ENCODE measurements at regions not wholly inside any gene's neighbourhood (a gene's known extent, or its start where the extent isn't known, plus 50 kb on each side); places are given as distances from the start of the nearest gene placed in this dataset.
"Not testable (repeated sequence)": the region's sequence is repeated elsewhere in the genome, so short reads cannot be mapped to it uniquely, and the experiment has no call there.

DNA sequence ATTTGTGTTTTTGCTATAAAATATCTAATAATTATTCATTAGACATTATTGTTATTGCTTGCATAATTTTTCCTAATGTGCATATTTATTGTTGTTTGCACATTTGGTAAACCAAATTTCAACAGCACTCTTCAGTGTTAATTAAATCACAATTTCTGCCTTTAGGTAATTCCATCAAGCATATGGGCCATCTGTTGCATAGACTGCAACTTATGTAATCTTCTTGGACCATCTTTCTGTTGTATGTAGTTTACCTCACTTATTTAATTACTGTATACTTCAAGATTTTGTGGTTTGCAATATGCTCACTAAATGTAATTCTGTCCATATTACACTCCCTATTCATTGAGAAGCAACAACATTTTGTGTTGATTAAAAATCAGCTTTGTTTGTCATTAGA, 1360.1 kb downstream of the REEP3 start:
- Mint-ChIP-seq H3K27me3 (ENCODE audit: insufficient read depth, unreplicated experiment) (no peaks in the 10 kb centered on the region), H3K36me3 (ENCODE audit: insufficient read depth, unreplicated experiment) (no peaks in the 10 kb centered on the region), H3K27ac (ENCODE audit: unreplicated experiment) (no peak overlapping the region), H3K4me3 (ENCODE audit: unreplicated experiment) (no peak overlapping the region), H3K9me3 (ENCODE audit: unreplicated experiment) (peaks cover 7% of the 10 kb centered on the region), H3K4me1 (ENCODE audit: low read depth, unreplicated experiment) (no peaks in the 10 kb centered on the region)
- ChIA-PET POLR2A (no interaction called here), CTCF (no interaction called here)
- Histone ChIP-seq H3K27me3 (replicated peaks; ENCODE audit: control insufficient read depth, insufficient read depth, low read length) (no peaks in the 10 kb centered on the region), H3K36me3 (ENCODE audit: control insufficient read depth, insufficient read depth, low read length) (no peaks in the 10 kb centered on the region), H3K4me3 (ENCODE audit: low read depth, low read length) (no peak overlapping the region), H3K4me1 (no peaks in the 10 kb centered on the region), H3K9me3 (no peaks in the 10 kb centered on the region)
- BruUV-seq (replicated peaks), result no TSS peak
- no peak for DNase-seq
- TF ChIP-seq, protein P1, sequence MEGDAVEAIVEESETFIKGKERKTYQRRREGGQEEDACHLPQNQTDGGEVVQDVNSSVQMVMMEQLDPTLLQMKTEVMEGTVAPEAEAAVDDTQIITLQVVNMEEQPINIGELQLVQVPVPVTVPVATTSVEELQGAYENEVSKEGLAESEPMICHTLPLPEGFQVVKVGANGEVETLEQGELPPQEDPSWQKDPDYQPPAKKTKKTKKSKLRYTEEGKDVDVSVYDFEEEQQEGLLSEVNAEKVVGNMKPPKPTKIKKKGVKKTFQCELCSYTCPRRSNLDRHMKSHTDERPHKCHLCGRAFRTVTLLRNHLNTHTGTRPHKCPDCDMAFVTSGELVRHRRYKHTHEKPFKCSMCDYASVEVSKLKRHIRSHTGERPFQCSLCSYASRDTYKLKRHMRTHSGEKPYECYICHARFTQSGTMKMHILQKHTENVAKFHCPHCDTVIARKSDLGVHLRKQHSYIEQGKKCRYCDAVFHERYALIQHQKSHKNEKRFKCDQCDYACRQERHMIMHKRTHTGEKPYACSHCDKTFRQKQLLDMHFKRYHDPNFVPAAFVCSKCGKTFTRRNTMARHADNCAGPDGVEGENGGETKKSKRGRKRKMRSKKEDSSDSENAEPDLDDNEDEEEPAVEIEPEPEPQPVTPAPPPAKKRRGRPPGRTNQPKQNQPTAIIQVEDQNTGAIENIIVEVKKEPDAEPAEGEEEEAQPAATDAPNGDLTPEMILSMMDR (IDR thresholded peaks at IDR 0.05; ENCODE audit: insufficient read depth in 1 of 2, low read depth in 1 of 2, low read length in 1 of 2, severe bottlenecking in 1 of 2, unreplicated experiment in 1 of 2), result no peak
- intact Hi-C loops (cut with micrococcal nuclease; ENCODE audit: unreplicated experiment), result no loop called here

DNA sequence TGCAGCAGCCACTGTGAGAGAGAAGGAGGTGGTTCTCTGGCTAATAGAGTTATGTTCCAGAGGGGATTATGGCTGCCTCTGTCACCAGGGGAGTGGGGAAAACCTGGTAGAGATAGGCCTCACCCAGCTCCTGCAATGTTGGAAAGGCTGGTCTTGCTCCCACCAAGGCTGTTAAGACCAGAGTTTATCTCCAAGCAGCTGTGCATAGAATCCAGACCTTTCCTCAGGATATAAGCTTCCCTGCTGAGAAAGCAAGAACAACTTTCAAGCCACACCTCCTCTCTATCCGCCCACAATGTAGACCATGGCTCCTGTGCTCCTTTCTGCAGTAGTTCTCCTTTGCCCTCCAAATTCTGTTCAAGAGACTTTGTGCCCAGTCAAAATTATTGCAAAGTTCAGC, 1375.4 kb downstream of the REEP3 start:
- Histone ChIP-seq H3K4me1 (no peaks in the 10 kb centered on the region), H3K27me3 (replicated peaks; ENCODE audit: control insufficient read depth, insufficient read depth, low read length) (no peaks in the 10 kb centered on the region), H3K36me3 (ENCODE audit: control insufficient read depth, insufficient read depth, low read length) (no peaks in the 10 kb centered on the region), H3K4me3 (ENCODE audit: low read depth, low read length) (no peak overlapping the region), H3K9me3 (peaks cover 16% of the 10 kb centered on the region)
- Mint-ChIP-seq H3K27ac (ENCODE audit: unreplicated experiment) (no peak overlapping the region), H3K9me3 (ENCODE audit: unreplicated experiment) (peaks cover 50% of the 10 kb centered on the region), H3K27me3 (ENCODE audit: insufficient read depth, unreplicated experiment) (no peaks in the 10 kb centered on the region), H3K4me1 (ENCODE audit: low read depth, unreplicated experiment) (no peaks in the 10 kb centered on the region), H3K36me3 (ENCODE audit: insufficient read depth, unreplicated experiment) (no peaks in the 10 kb centered on the region), H3K4me3 (ENCODE audit: unreplicated experiment) (no peak overlapping the region)
- DNase-seq, result no peak
- intact Hi-C loops (cut with micrococcal nuclease; ENCODE audit: unreplicated experiment), result no loop called here
- TF ChIP-seq, protein P1 (IDR thresholded peaks at IDR 0.05; ENCODE audit: insufficient read depth in 1 of 2, low read depth in 1 of 2, low read length in 1 of 2, severe bottlenecking in 1 of 2, unreplicated experiment in 1 of 2), result no peak
- ChIA-PET POLR2A (no interaction called here), CTCF (no interaction called here)
- no TSS peak for BruUV-seq (replicated peaks)

DNA sequence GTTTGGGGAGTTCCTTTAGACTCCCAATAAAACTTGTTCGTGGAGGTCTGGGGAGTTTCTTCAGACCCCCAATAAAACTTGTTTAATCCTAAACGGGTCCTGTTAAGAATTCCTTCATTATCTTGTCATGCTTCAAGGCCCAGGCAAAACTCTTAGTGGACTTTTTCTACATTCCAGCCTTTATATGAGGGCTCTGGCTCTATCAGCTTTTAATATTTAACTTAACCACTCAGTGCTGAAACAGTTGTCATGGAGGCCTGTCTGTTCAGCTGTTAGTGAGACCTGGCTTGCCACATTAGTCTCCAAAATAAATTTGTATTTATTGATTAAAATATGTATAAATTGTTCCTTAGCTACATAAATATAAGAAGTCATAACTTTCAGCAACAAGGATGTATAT, 1385.1 kb downstream of the REEP3 start:
- H3K36me3 Mint-ChIP-seq (ENCODE audit: insufficient read depth, unreplicated experiment); CTCF ChIA-PET; H3K27me3 ChIP-seq (replicated peaks; ENCODE audit: control insufficient read depth, insufficient read depth, low read length); H3K36me3 ChIP-seq (ENCODE audit: control insufficient read depth, insufficient read depth, low read length); BruUV-seq (replicated peaks); POLR2A ChIA-PET; H3K9me3 ChIP-seq; H3K4me3 ChIP-seq (ENCODE audit: low read depth, low read length); H3K9me3 Mint-ChIP-seq (ENCODE audit: unreplicated experiment); H3K27me3 Mint-ChIP-seq (ENCODE audit: insufficient read depth, unreplicated experiment): not testable (repeated sequence)
- peaks cover 22% of the 10 kb centered on the region for H3K4me1 ChIP-seq
- Mint-ChIP-seq H3K4me1 (ENCODE audit: low read depth, unreplicated experiment) (peaks cover 16% of the 10 kb centered on the region), H3K27ac (ENCODE audit: unreplicated experiment) (peak overlapping the region; percentile 89), H3K4me3 (ENCODE audit: unreplicated experiment) (peak overlapping the region; percentile 60)
- peak in 1 of 2 experiments; percentile 51 for DNase-seq
- intact Hi-C loops (cut with micrococcal nuclease; ENCODE audit: unreplicated experiment), result loop anchor here (1.0 kb wide), 1 partner anchor 39 kb away; no protein-coding TSS in a partner anchor

DNA sequence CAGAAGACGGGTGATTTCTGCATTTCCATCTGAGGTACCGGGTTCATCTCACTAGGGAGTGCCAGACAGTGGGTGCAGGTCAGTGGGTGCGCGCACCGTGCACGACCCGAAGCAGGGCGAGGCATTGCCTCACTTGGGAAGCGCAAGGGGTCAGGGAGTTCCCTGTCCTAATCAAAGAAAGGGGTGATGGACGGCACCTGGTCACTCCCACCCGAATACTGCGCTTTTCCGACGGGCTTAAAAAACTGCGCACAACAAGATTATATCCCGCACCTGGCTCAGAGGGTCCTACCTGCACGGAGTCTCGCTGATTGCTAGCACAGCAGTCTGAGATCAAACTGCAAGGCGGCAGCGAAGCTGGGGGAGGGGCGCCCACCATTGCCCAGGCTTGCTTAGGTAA, 1403.1 kb downstream of the REEP3 start:
- H3K4me1 ChIP-seq; BruUV-seq (replicated peaks); POLR2A ChIA-PET; H3K4me3 Mint-ChIP-seq (ENCODE audit: unreplicated experiment); H3K4me1 Mint-ChIP-seq (ENCODE audit: low read depth, unreplicated experiment); DNase-seq; H3K36me3 ChIP-seq (ENCODE audit: control insufficient read depth, insufficient read depth, low read length); H3K27me3 Mint-ChIP-seq (ENCODE audit: insufficient read depth, unreplicated experiment); H3K36me3 Mint-ChIP-seq (ENCODE audit: insufficient read depth, unreplicated experiment); intact Hi-C loops (cut with micrococcal nuclease; ENCODE audit: unreplicated experiment); H3K27me3 ChIP-seq (replicated peaks; ENCODE audit: control insufficient read depth, insufficient read depth, low read length); H3K4me3 ChIP-seq (ENCODE audit: low read depth, low read length); H3K27ac Mint-ChIP-seq (ENCODE audit: unreplicated experiment); CTCF ChIA-PET: not testable (repeated sequence)
- H3K9me3 Mint-ChIP-seq (ENCODE audit: unreplicated experiment), result peaks cover 33% of the 10 kb centered on the region
- H3K9me3 ChIP-seq, result peaks cover 12% of the 10 kb centered on the region

Measured in Caco-2 (cell line).